ENCODE measurements at regions not wholly inside any gene's neighbourhood (a gene's known extent, or its start where the extent isn't known, plus 50 kb on each side); places are given as distances from the start of the nearest gene placed in this dataset.

DNA sequence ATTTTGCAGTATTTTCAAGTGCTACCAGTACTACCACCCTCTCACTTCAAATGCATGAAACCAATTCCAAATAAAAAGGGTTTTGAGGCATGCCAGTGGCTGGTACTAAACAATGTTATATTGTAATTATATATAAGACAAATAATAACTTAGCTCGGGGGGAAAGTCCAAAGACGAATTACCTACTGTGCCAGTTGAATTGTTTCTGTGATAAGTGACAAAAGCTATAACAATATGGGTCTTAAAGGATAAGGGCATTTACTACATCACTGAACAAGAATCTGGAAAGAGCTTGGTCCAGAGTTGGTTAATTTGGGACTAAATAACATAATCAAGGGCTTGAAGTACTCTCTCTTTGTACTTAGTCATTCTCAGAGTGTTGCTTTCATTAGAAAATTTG lies 404.7 kb upstream of the CHAC2 start:
- TF ChIP-seq ZNF341 (tag by site-specific recombination; IDR thresholded peaks at IDR 0.05; ENCODE audit: low read depth) (no peak), ZNF473 (tag by site-specific recombination; IDR thresholded peaks at IDR 0.05) (no peak), ZNF596 (tag by site-specific recombination; IDR thresholded peaks at IDR 0.05) (no peak), ZNF184 (tag by site-specific recombination; IDR thresholded peaks at IDR 0.05) (no peak), ZNF792 (tag by site-specific recombination; IDR thresholded peaks at IDR 0.05) (no peak), ZNF10 (tag by site-specific recombination; IDR thresholded peaks at IDR 0.05) (no peak), ZBTB48 (tag by site-specific recombination; IDR thresholded peaks at IDR 0.05) (no peak), ZNF2 (tag by site-specific recombination; IDR thresholded peaks at IDR 0.05) (no peak), HOXA7 (CRISPR knock-in tag; IDR thresholded peaks at IDR 0.05; ENCODE audit: borderline replicate concordance) (no peak), ZNF350 (tag by site-specific recombination; IDR thresholded peaks at IDR 0.05) (no peak), OSR2 (tag by site-specific recombination; IDR thresholded peaks at IDR 0.05) (no peak), ZBTB17 (tag by site-specific recombination; IDR thresholded peaks at IDR 0.05) (no peak), SCRT2 (tag by site-specific recombination; IDR thresholded peaks at IDR 0.05) (no peak), ZNF785 (tag by site-specific recombination; IDR thresholded peaks at IDR 0.05) (no peak), ZNF274 (IDR thresholded peaks at IDR 0.05; ENCODE audit: low read length) (no peak), ZNF274 (tag by site-specific recombination; IDR thresholded peaks at IDR 0.05; ENCODE audit: borderline replicate concordance) (no peak), ZNF660 (tag by site-specific recombination; IDR thresholded peaks at IDR 0.05) (no peak)
- TF ChIP-seq, protein P1, sequence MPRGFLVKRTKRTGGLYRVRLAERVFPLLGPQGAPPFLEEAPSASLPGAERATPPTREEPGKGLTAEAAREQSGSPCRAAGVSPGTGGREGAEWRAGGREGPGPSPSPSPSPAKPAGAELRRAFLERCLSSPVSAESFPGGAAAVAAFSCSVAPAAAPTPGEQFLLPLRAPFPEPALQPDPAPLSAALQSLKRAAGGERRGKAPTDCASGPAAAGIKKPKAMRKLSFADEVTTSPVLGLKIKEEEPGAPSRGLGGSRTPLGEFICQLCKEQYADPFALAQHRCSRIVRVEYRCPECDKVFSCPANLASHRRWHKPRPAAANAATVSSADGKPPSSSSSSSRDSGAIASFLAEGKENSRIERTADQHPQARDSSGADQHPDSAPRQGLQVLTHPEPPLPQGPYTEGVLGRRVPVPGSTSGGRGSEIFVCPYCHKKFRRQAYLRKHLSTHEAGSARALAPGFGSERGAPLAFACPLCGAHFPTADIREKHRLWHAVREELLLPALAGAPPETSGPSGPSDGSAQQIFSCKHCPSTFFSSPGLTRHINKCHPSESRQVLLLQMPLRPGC (tag by site-specific recombination; IDR thresholded peaks at IDR 0.05) = no peak
- TF ChIP-seq, protein P2, sequence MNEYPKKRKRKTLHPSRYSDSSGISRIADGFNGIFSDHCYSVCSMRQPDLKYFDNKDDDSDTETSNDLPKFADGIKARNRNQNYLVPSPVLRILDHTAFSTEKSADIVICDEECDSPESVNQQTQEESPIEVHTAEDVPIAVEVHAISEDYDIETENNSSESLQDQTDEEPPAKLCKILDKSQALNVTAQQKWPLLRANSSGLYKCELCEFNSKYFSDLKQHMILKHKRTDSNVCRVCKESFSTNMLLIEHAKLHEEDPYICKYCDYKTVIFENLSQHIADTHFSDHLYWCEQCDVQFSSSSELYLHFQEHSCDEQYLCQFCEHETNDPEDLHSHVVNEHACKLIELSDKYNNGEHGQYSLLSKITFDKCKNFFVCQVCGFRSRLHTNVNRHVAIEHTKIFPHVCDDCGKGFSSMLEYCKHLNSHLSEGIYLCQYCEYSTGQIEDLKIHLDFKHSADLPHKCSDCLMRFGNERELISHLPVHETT (tag by site-specific recombination; IDR thresholded peaks at IDR 0.05) = no peak
- H3K27ac ChIP-seq (ENCODE audit: extremely low read depth, low read depth, low read length) = no peak overlapping the region
- H3K36me3 ChIP-seq (ENCODE audit: control insufficient read depth in 2 of 2, insufficient read depth in 1 of 2, low read length in 2 of 2) = no peaks in the 10 kb centered on the region
- no peaks in the 10 kb centered on the region for H3K4me1 ChIP-seq (ENCODE audit: control insufficient read depth, insufficient read depth, low read length)
- CTCF ChIA-PET = no interaction called here
- no peak overlapping the region for H3K4me3 ChIP-seq (ENCODE audit: low read depth, low read length)
- H3K9me3 ChIP-seq (ENCODE audit: control insufficient read depth, insufficient read depth, low read depth, low read length) = no peaks in the 10 kb centered on the region
- POLR2A ChIA-PET = no interaction called here

DNA sequence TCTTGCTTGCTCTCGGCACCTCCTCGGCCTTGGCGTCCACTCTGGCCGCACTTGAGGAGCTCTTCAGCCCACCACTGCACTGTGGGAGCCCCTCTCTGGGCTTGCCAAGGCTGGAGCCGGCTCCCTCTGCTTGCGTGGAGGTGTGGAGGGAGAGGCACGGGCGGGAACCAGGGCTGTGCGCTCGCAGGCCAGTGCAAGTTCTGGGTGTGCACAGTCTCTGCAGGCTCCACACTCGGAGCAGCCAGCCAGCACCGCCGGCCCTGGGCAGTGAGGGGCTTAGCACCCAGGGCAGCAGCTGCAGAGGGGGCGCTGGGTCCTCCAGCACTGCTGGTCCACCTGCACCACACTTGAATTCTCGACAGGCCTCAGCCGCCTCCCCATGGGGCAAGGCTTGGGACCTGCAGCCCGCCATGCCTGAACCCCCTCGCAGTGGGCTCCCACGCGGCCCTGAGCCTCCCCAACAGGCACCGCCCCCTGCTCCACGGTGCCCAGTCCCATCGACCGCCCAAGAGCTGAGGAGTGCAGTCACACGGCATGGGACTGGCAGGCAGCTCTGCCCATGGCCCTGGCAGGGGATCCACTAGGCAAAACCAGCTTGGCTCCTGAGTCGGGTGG lies 411.2 kb upstream of the CHAC2 start:
- TF ChIP-seq PRDM1 (tag by site-specific recombination; IDR thresholded peaks at IDR 0.05) (no peak), SETDB1 (IDR thresholded peaks at IDR 0.05; ENCODE audit: insufficient read length, low read length) (peak; percentile 61)
- no peaks in the 10 kb centered on the region for H3K36me3 ChIP-seq (ENCODE audit: control insufficient read depth in 2 of 2, insufficient read depth in 1 of 2, low read length in 2 of 2)
- POLR2A ChIA-PET = no interaction called here

More for the DNA sequence above, 411.2 kb upstream of the CHAC2 start:
- Histone ChIP-seq H3K27ac (ENCODE audit: extremely low read depth, low read depth, low read length) (no peak overlapping the region), H3K9me3 (ENCODE audit: control insufficient read depth, insufficient read depth, low read depth, low read length) (no peaks in the 10 kb centered on the region), H3K4me1 (ENCODE audit: control insufficient read depth, insufficient read depth, low read length) (no peaks in the 10 kb centered on the region), H3K4me3 (ENCODE audit: low read depth, low read length) (no peak overlapping the region)
- CTCF ChIA-PET = no interaction called here
